GM19324 (cell line): ENCODE measurements at regions not wholly inside any gene's neighbourhood (a gene's known extent, or its start where the extent isn't known, plus 50 kb on each side); places are given as distances from the start of the nearest gene placed in this dataset.
"Not testable (repeated sequence)": the region's sequence is repeated elsewhere in the genome, so short reads cannot be mapped to it uniquely, and the experiment has no call there.

Source experiments
- ATAC-seq: cut with Tn5 transposase; IDR thresholded peaks from one replicate; pipeline ENCODE4 v1.9.1; 2021; ENCODE audit warnings: mild to moderate bottlenecking, moderate library complexity; ENCODE audit not compliant: unreplicated experiment, low FRiP score

DNA sequence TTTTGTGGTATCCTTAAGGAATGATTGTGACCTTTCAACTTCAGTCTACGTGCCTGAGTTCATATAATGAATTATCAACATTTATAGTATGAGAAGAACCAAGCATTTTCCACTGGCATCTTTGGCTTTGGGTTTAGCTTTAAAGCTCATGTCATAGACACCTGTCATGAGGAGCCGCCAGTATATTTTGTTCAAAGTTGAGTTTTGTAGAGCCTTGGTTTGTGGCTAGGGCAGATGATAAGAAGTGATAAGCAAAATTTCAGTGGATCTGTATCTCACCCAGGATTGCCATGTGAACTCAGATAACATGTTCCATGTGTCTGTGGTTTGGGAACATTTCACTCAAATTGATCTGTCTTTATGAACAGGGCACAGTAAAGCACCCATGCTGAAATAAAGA is 873.2 kb downstream of the STPG2 start:
- no peak for ATAC-seq

DNA sequence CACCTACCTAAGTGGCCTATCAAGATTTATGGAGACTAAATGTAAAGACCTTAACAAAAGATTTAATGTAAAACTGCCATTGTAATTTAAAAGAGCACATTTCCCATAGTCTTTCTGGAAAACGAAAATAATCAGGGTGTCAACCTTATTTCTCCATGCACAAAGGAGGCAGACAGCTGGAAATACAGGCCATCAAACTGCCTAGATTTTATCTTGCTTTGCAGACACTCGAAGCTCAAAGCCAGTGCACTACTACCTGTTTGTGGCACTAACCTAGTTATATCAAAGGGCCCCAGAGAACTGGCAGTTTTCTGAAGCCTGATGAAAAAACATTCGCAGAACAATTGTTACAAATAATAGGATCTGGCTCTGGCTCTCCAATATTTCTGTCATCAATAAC is 863.9 kb downstream of the STPG2 start:
- ATAC-seq = no peak

DNA sequence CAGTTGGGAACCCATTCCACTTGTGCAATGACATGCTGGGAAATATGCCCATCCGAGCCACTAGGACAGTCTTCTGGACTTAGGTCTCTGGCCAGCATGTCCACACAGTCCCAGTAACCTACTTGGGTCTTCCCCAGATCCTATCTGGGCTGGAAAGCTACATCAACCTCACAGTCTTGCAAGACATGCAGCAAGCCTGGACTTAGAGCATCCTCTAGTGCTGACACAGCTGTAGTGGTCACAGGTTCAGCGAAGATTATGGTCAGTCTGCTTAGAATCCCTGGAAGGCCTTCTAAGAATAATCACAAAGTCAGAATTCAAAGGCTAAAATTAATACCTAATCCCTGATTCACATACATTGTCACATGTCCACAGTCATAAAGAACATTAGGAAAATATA is 842.7 kb downstream of the STPG2 start:
- no peak for ATAC-seq

- ATAC-seq = no peak
Measured at GRCh38 chr4:97305351-97305750, 837.9 kb downstream of the STPG2 start.

- ATAC-seq = no peak
Measured at GRCh38 chr4:97309121-97309520, 834.2 kb downstream of the STPG2 start.

DNA sequence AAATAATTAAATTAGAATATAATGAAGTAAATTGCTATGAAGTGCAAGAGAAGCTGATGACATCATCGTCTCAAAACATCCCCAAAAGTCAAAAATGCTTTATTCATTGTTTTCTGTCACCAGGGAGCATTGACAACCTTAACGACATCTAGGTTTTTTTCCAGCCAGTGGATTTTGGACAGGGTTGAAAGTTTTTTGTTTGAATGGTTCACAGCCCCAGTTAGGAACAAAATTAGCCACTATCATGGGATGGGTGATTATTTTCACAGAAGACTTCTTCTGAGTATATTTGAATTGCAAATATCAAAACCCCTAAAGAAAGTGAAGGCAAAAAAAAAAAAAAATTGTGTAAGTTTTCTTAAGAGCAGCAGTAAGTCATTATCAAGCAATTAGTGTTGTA is 826.1 kb downstream of the STPG2 start:
- ATAC-seq = no peak

GRCh38 chr4:97317671-97318070 is 825.6 kb downstream of the STPG2 start:
- ATAC-seq = no peak

- ATAC-seq = not testable (repeated sequence)
Measured at GRCh38 chr4:97325751-97326150, 817.5 kb downstream of the STPG2 start.

DNA sequence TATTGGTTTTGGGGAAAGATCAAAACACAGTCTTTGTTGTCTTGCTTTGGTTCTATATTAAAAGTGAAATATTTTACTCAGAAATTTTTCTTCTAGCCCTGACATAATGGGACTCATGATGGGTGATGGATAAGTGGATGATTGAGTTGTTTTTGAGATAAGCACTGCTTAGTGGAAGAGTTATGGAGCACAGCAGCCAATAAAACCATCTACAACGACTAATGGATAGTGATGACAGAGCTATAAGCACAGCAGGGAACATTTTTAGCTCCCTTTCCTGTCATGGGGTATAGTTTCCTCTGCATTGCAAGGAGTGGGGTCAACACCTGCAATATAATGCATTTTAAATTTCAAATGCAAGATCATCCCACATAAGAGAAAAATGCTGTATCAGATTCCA is 812.4 kb downstream of the STPG2 start:
- no peak for ATAC-seq

GRCh38 chr4:97334348-97334747 is 808.9 kb downstream of the STPG2 start:
- no peak for ATAC-seq

GRCh38 chr4:97349468-97350186 is 793.6 kb downstream of the STPG2 start:
- no peak for ATAC-seq

DNA sequence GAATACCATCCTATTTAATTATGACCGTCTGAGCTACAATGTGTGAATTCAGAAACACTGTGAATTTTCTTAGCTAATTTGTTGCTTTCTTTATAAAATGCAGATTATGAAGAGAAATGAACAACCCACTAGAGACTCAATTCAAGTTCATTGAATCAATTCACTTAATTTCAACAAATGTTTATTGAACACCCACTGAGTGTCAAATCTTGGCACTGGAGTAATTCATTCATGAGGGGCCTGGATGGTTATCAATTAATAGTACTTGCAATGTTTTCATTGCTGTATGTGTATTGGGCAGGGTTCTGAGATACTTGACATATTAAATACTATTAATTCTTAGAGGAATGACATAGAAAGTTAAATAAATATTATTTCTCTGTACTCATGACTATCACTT is 789.4 kb downstream of the STPG2 start:
- ATAC-seq = no peak

- ATAC-seq = no peak
Measured at GRCh38 chr4:97359826-97360225, 783.5 kb downstream of the STPG2 start.

- ATAC-seq = no peak
Measured at GRCh38 chr4:97360733-97361132, 782.5 kb downstream of the STPG2 start.

GRCh38 chr4:97367878-97368277 is 775.4 kb downstream of the STPG2 start:
- ATAC-seq = no peak

DNA sequence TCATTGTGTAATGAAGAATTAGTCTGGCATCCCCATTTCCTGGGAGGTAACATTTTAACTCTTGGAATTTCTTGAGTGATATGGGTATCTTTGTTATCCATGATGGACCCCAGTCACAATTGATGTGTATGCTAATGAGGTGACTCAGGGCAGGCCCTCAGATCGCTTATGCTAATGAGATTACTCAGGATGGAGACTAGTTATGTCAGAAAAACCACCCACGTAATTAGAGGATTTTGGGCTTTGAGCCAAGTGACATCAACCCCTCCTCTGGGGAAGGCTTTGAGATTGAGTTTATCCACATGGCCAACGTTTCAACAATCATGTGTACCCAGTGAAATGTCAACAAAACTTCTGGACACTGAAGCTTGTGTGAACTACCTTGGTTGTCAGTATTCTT is 772.7 kb downstream of the STPG2 start:
- ATAC-seq = no peak

- no peak for ATAC-seq
Measured at GRCh38 chr4:97374526-97374925, 768.8 kb downstream of the STPG2 start.

GRCh38 chr4:97386969-97387368 is 756.3 kb downstream of the STPG2 start:
- no peak for ATAC-seq

- no peak for ATAC-seq
Measured at GRCh38 chr4:97394653-97395052, 748.6 kb downstream of the STPG2 start.

DNA sequence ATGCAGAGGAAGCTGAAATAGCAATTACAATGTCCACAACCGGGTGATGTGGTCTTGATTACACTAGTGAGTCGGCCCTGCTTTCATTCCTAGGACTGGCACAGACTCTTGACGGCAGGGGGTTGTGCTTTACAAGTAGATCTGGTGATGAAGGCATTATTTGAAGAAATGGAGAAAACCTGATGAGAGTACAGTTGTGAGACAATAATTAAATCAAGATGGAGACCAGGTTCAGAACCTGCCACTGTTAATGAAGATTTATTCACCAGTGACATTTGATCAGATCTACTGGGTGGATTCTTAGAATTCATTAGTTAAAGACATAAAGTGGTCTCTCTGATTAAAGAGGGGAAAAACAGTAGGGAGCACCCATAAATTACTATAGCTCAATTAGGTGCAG is 747.2 kb downstream of the STPG2 start:
- no peak for ATAC-seq

DNA sequence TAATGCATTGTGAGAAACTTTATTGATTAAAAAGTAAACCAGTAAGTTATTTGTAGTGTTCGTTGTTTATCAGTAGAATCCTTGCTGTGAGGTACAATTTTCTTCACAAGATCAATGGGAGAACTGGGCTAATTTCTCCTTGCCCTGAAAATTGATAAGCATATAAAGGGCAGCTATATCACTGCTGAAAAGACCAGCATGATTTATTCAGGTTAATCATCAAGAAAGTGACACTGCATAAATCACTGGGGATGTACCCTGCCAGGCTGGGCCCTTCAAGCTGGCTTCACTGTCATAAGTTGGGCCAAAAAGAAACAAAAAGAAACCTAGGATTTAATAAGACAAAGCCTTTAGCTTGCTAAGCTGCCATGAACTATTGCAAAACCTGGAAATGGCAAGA is 746.7 kb downstream of the STPG2 start:
- ATAC-seq = no peak

DNA sequence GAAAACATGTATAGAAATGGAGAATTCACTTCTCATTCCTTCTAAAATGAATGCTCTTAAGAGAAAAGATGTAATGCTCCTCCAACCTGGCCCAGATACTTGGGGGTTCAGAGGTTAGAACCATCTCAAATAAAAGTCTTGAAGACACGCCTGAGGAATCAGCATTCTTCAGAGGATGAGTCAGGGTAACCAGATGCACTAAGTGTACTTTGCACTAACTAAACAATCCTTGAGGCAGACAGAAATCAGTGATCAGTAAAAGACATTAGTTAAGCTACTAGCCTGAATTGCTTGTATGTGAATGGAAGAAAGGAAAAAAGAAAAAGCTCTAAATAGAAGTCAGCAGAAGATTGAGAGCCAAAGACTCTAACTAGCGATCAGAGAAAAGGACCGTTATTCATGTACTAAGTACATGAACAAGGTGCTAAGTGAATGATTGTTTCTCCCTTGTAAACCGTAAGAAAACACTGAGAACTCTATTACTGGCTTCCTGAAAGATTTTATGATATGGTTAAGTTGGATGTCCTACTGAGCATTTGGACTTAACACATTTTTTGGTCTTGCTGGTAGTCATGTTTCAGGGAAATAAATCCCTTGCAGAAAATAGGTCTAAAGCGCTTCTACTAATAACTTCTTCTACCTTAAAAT is 738.3 kb downstream of the STPG2 start:
- no peak for ATAC-seq
